B cell (primary cell): ENCODE measurements at regions not wholly inside any gene's neighbourhood (a gene's known extent, or its start where the extent isn't known, plus 50 kb on each side); places are given as distances from the start of the nearest gene placed in this dataset.

Source experiments
- CTCF ChIP-seq: fragments of 200-600 bp; IDR thresholded peaks from one replicate; pipeline ENCODE4 v1.8.0; 2022; ENCODE audit warnings: antibody characterized with exemption, mild to moderate bottlenecking
- EZH2 ChIP-seq: IDR thresholded peaks from 2 replicates; pipeline ENCODE4 v1.6.1; 2012; ENCODE audit warnings: borderline replicate concordance, low read depth, mild to moderate bottlenecking, moderate library complexity, low read length; ENCODE audit not compliant: insufficient read depth, poor library complexity, severe bottlenecking

GRCh38 chr9:124135813-124136365 is 121.9 kb upstream of the NEK6 start:
- TF ChIP-seq CTCF = no peak
- no peak for TF ChIP-seq EZH2
